T1000 (cell line): ENCODE measurements at regions not wholly inside any gene's neighbourhood (a gene's known extent, or its start where the extent isn't known, plus 50 kb on each side); places are given as distances from the start of the nearest gene placed in this dataset.
"Not testable (repeated sequence)": the region's sequence is repeated elsewhere in the genome, so short reads cannot be mapped to it uniquely, and the experiment has no call there.

Source experiments
- DNase-seq: peaks from one replicate; lab custom pipeline; 2025; ENCODE audit warnings: mixed read lengths; lab: John Stamatoyannopoulos, UW

DNA sequence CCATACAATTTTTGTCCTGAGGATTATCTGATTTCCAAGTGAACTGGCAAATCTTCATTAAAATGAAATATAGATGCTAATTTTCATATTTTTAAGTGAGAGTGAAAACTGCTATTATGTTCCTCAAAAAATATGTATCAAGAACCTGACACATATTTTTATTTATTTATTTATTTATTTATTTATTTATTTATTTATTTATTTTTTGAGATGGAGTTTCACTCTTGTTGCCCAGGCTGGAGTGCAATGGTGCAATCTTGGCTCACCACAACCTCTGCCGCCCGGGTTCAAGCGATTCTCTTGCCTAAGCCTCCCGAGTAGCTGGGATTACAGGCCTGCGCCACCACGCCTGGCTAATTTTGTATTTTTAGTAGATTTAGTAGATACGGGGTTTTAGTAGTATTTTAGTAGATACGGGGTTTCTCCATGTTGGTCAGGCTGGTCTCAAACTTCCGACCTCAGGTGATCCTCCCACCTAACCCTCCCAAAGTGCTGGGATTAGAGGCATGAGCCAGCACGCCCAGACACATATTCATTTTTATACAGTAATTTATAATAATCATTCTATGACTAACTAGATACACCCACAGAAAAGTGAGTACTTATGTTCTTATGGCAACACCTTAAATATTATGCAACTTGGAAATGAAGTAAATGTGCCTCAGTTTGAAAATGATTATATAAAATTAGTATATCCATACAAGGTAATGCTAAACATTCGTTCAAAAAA, 248.3 kb downstream of the CDH7 start:
- DNase-seq, result not testable (repeated sequence)

DNA sequence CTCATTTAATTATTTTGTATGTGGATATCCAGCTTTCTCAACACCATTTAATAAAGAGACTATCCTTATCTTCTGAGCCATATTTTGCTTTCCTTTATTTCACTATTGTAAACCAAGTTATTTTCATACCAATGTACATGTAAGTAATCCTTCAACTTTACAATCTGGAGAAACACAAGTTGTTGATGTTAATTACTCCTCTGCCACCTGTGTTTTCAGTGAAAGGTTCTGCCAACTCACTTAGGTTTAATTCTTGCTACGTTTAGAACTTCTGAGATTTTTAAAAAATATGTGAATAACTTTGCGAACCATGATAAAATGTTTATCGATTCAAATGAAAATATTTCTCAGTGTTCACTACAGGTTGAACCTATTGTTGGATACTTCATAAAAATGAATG, 244.4 kb downstream of the CDH7 start:
- no peak for DNase-seq

DNA sequence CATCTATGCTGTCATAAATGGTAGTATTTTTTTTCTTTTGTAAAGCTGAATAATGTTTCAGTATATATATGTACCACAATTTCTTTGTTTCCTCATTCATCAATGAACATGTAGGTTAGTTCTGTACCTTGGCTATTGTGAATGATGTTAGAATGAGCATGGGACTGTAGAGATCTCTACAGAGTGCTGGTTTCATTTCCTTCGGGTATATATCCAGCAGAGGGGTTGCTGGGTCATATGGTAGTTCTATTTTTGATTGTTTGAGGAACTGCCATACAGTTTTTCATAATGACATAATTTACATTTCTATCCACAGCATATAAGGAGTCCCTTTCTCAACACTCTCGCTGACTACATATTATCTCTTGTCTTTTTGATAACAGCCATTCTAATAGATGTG, 243.5 kb downstream of the CDH7 start:
- DNase-seq, result no peak

DNA sequence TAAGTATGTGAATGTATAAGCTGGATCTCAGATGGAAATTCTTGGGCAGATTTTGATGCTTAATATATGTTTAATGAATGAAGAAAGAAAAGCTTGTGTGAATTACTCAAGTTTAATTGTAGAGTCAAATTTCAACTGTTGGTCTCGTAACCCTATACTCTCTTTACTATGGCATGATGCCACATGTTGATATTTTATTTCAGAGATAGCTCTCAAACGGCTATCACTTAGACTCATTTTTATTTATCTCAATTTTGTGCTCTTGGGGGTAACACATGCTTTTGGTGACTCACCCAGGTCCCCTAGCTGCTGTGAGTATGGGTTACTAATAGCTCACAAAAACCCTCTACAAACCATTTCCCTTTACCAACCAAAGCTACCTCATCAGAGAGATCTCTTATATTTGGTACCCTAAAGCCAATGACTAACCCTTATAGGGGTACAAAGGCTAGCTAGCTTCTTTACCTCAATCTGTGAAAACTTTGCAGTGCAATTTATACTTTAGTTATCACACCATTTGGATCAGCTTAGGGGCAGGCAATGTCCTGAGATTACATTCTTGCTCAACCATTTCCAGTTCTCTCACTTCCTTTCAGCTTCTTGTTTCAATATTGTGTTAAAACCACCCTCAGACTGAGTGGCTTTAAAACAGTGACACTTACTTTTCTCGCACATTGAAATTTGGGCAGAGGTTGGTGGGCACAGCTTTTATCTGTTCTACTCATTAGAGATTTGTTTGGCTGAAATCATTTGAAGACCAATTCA, 240.3 kb downstream of the CDH7 start:
- DNase-seq, result no peak

DNA sequence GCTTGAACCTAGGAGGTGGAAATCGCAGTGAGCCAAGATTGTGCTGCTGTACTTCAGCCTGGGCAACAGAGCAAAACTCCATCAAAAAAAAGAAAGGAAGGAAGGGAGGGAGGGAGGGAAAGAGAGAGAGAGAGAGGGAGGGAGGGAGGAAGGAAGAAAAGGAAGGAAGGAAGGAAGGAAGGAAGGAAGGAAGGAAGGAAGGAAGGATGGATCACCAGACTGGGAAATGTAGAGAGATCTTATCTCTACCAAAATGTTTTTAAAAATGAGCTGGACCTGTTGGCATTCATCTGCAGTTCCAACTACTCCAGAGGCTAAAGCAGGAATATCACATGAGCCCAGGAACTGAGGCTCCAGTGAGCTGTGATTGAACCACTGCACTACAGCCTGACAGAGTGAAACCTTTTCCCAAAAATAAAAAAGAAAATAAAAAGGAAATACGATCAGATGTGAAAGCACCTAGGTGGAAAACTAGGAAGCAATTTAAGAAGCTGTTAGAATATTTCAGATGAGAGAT, 239.4 kb downstream of the CDH7 start:
- DNase-seq, result no peak

GRCh38 chr18:65988972-65989371, 238.2 kb downstream of the CDH7 start:
- no peak for DNase-seq

DNA sequence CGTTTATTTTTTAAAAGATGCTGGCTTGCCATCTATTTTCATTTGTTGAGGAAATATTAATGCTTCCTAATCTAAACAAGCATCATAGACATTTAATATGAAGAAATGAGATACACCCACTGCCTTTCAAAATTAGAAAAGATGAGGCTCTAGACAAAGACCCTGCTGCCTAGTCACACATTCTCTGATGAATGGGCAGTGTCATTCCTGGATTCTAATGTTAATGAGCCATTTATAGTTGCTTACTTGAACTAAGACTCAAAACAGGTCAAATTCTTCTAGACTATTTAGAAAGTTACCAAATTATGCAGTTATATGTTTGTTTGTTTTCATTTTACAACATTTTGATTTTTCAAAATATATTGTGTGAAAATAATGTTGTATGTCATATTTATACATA, 237.6 kb downstream of the CDH7 start:
- no peak for DNase-seq

GRCh38 chr18:65983750-65984149, 232.9 kb downstream of the CDH7 start:
- DNase-seq, result no peak

DNA sequence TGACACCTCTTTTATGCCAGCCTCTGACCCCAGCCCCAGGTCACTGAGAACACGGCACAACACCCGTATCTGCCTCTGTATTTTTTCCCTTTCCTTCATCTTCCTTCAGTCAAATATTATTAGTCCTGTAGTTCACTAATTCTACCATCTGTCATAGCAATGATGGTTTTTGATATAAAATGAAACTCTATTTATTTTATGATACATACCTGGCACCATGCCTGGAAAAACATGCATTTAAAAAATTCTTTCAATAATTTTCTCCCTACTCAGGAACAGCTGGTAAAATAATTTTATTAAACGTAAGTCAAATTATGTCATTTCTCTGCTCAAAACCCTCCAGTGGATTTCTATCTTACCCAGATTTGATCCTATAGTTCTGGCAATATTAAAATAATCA, 224.7 kb downstream of the CDH7 start:
- DNase-seq, result no peak

DNA sequence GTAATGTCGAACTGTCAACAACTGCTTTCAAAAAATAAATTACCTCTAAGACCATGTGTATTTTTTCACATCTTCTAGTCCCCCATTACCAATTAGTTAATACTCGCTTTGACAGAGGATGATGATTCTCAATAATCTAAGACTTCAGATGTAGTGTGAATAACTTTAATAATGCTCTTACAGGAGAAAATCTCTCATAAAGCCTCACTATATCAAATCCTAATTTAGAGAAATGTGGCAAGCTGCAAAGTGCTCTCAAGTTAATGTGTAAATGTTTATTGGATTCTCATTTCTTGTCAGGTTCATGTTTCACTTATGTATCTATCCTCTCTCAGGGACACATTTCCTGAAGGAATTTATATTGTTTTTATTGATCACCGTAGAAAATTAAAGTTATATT, 223.9 kb downstream of the CDH7 start:
- no peak for DNase-seq

- DNase-seq, result no peak
Measured at GRCh38 chr18:65968239-65969004, 217.6 kb downstream of the CDH7 start.

GRCh38 chr18:65955747-65956146, 204.9 kb downstream of the CDH7 start:
- DNase-seq, result no peak

DNA sequence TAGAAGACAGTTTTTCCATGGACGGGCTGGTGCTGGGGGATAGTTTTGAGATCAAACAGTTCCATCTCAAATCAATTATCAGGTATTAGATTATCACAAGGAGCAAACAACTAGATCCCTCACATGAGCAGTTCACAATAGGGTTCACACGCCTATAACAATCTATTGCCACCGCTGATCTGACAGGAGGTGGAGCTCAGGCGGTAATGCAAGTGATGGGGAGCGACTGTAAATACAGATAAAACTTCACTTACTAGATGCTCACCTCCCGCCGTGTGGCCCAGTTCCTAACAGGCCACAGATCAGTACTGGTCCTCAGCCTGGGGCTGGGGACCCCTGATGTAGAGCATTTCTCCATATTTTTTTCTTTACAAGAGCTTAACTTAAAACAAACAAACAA, 203.6 kb downstream of the CDH7 start:
- no peak for DNase-seq

DNA sequence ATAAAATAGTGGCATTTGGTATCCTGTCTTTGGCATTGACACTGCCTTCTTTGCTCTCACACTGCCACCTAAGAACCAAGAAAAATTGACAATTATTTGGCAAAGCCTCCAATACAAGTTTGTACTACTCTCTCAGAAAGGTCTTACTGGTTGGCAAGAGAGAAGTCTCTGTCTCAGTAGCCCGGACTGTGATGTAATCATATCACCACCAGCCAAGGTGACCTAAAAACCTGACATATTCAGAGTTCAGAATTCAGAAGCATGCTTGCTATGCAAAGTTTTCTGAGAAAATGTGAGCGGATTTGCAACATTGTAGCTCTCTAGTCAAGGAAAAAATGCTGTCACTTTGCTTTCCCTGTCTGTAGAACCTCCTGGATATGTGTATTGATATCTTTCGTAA, 196.0 kb downstream of the CDH7 start:
- no peak for DNase-seq

GRCh38 chr18:65943268-65943667, 192.5 kb downstream of the CDH7 start:
- DNase-seq, result no peak

GRCh38 chr18:65942854-65943253, 192.0 kb downstream of the CDH7 start:
- no peak for DNase-seq

DNA sequence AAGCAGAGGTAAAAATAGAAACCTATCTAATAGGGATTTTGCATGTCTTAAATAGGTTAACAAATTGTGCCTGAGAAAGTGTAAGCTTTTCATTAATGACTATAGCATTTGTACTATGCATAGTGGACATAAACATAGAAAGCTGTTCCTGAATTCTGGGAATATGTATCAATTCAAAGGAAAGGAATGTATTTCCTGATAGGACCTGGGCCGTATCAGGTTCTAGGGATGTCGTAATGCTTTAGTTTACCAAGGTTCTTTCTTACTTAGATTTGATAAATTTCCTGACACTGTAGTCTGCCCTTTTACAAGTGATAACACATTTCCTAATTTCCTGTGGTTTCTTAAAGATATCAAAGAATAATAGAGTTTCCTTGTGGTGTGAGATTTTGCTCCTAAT, 191.3 kb downstream of the CDH7 start:
- no peak for DNase-seq

GRCh38 chr18:65941482-65941881, 190.7 kb downstream of the CDH7 start:
- DNase-seq, result no peak
